ENCODE measurements at regions not wholly inside any gene's neighbourhood (a gene's known extent, or its start where the extent isn't known, plus 50 kb on each side); places are given as distances from the start of the nearest gene placed in this dataset.

DNA sequence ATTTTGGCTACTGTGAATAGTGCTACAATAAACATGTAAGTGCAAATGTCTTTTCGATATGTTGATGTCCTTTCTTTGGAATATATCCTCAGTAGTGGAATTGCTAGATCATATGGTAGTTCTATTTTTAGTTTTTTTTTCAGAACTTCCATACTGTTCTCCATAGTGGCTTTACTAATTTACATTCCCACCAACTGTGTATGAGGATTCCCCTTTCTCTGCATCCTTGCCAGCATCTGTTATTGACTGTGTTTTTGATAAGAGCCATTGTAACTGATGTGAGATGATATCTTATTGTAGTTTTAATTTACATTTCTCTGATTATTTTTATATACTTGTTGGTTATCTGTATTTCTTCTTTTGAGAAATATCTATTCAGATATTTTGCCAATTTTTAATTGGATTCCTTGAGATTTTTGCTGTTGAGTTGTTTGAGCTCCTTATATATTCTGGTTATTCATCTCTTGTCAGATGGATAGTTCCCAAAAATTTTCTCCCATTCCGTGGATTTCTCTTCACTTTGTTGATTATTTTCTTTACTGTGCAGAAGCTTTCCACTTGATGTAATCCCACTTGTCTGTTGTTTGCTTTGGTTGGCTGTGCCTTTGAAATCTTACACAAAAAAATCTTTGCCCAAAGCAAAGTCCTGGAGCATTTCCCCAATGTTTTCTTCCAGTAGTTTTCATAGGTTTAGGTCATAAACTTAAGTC lies 532.3 kb downstream of the PID1 start:
- intact Hi-C loops (cut with micrococcal nuclease) (no loop called here), dilution Hi-C loops (cut with MboI; ENCODE audit: extremely low pct_ligation_motif_present, low sequenced_read_pairs) (no loop called here)
- Histone ChIP-seq H2AFZ (ENCODE audit: low read depth, low read length) (no peak overlapping the region), H3K36me3 (ENCODE audit: control insufficient read depth in 2 of 2, extremely low read depth in 1 of 2, insufficient read depth in 2 of 2, low read length in 2 of 2) (no peaks in the 10 kb centered on the region), H3K4me2 (ENCODE audit: insufficient read depth, low read length) (no peak overlapping the region), H3K9ac (replicated peaks; ENCODE audit: extremely low read depth, insufficient read depth, low read length) (no peak overlapping the region), H3K9me3 (replicated peaks; ENCODE audit: control insufficient read depth, insufficient read depth, low read length) (no peaks in the 10 kb centered on the region), H3K4me1 (ENCODE audit: control insufficient read depth, extremely low read depth, insufficient read depth, low read length) (no peaks in the 10 kb centered on the region), H3K9me1 (replicated peaks; ENCODE audit: control insufficient read depth, extremely low read depth, insufficient read depth, low read length) (no peaks in the 10 kb centered on the region), H3K79me2 (ENCODE audit: control insufficient read depth, insufficient read depth, low read length) (no peaks in the 10 kb centered on the region), H3K4me3 (replicated peaks in 1 of 3; ENCODE audit: insufficient read depth in 1 of 3, low read depth in 1 of 3, low read length in 3 of 3) (no peak overlapping the region), H4K20me1 (replicated peaks; ENCODE audit: control insufficient read depth, extremely low read depth, insufficient read depth, low read length) (no peaks in the 10 kb centered on the region), H3K27ac (ENCODE audit: insufficient read depth, low read depth, low read length) (no peak overlapping the region), H3K27me3 (ENCODE audit: control insufficient read depth in 2 of 2, insufficient read depth in 2 of 2, low read length in 2 of 2) (no peaks in the 10 kb centered on the region)
- TF ChIP-seq JUN (IDR thresholded peaks at IDR 0.05; ENCODE audit: borderline replicate concordance, insufficient read depth, insufficient read length, low read depth) (no peak), GATA2 (IDR thresholded peaks at IDR 0.05; ENCODE audit: insufficient read depth, insufficient read length, low read depth, low read length) (no peak), MYC (IDR thresholded peaks at IDR 0.05; ENCODE audit: low read depth, low read length) (no peak), POLR2AphosphoS5 (IDR thresholded peaks at IDR 0.05; ENCODE audit: insufficient read depth, low read depth, low read length) (no peak), EZH2 (IDR thresholded peaks at IDR 0.05; ENCODE audit: borderline replicate concordance, low read depth, low read length, severe bottlenecking) (no peak), FOS (IDR thresholded peaks at IDR 0.05; ENCODE audit: borderline replicate concordance, insufficient read depth, low read length) (no peak), POLR2A (IDR thresholded peaks at IDR 0.05; ENCODE audit: low read depth, low read length) (no peak)
- no TSS peak for BruUV-seq (replicated peaks)
- CTCF ChIA-PET, result no interaction called here
- DNase-seq (ENCODE audit: low read depth, low spot score) (no peak), FAIRE-seq (no peak)
- POLR2A ChIA-PET, result no interaction called here

DNA sequence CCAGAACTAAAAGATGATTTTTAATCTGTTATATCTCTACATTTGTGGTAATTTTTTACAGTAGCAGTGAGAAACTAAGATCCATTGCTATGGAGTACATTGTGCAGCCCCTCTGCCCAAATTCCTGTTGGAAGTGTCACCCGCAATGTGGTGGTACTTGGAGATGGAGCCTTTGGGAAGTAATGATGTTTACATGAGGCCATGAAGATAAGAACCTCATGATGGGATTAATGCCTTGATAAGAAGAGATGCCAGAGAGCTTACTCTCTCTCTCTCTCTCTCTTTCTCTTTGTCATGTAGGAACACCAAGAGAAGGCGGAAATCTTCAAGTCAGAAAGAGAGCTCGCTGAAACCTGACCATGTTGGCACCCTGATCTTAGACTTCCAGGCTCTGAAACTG lies 535.4 kb downstream of the PID1 start:
- no peak overlapping the region for H3K9ac ChIP-seq (replicated peaks; ENCODE audit: extremely low read depth, insufficient read depth, low read length)
- BruUV-seq (replicated peaks), result no TSS peak
- H3K9me3 ChIP-seq (replicated peaks; ENCODE audit: control insufficient read depth, insufficient read depth, low read length), result no peaks in the 10 kb centered on the region
- DNase-seq (ENCODE audit: low read depth, low spot score) (no peak), FAIRE-seq (no peak)
- intact Hi-C loops (cut with micrococcal nuclease) (no loop called here), dilution Hi-C loops (cut with MboI; ENCODE audit: extremely low pct_ligation_motif_present, low sequenced_read_pairs) (no loop called here)
- no peaks in the 10 kb centered on the region for H3K4me1 ChIP-seq (ENCODE audit: control insufficient read depth, extremely low read depth, insufficient read depth, low read length)
- no peaks in the 10 kb centered on the region for H4K20me1 ChIP-seq (replicated peaks; ENCODE audit: control insufficient read depth, extremely low read depth, insufficient read depth, low read length)
- H3K27me3 ChIP-seq (ENCODE audit: control insufficient read depth in 2 of 2, insufficient read depth in 2 of 2, low read length in 2 of 2), result no peaks in the 10 kb centered on the region
- H3K4me2 ChIP-seq (ENCODE audit: insufficient read depth, low read length), result no peak overlapping the region
- TF ChIP-seq, protein P1, sequence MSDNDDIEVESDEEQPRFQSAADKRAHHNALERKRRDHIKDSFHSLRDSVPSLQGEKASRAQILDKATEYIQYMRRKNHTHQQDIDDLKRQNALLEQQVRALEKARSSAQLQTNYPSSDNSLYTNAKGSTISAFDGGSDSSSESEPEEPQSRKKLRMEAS (IDR thresholded peaks at IDR 0.05; ENCODE audit: insufficient read depth, insufficient read length), result no peak
- no peak for TF ChIP-seq JUN (IDR thresholded peaks at IDR 0.05; ENCODE audit: borderline replicate concordance, insufficient read depth, insufficient read length, low read depth)
- no peak for TF ChIP-seq MYC (IDR thresholded peaks at IDR 0.05; ENCODE audit: low read depth, low read length)
- no peak for TF ChIP-seq EZH2 (IDR thresholded peaks at IDR 0.05; ENCODE audit: borderline replicate concordance, low read depth, low read length, severe bottlenecking)
- TF ChIP-seq POLR2AphosphoS5 (IDR thresholded peaks at IDR 0.05; ENCODE audit: insufficient read depth, low read depth, low read length), result no peak
- TF ChIP-seq FOS (IDR thresholded peaks at IDR 0.05; ENCODE audit: borderline replicate concordance, insufficient read depth, low read length), result no peak
- no peak for TF ChIP-seq POLR2A (IDR thresholded peaks at IDR 0.05; ENCODE audit: low read depth, low read length)
- TF ChIP-seq, protein P2, sequence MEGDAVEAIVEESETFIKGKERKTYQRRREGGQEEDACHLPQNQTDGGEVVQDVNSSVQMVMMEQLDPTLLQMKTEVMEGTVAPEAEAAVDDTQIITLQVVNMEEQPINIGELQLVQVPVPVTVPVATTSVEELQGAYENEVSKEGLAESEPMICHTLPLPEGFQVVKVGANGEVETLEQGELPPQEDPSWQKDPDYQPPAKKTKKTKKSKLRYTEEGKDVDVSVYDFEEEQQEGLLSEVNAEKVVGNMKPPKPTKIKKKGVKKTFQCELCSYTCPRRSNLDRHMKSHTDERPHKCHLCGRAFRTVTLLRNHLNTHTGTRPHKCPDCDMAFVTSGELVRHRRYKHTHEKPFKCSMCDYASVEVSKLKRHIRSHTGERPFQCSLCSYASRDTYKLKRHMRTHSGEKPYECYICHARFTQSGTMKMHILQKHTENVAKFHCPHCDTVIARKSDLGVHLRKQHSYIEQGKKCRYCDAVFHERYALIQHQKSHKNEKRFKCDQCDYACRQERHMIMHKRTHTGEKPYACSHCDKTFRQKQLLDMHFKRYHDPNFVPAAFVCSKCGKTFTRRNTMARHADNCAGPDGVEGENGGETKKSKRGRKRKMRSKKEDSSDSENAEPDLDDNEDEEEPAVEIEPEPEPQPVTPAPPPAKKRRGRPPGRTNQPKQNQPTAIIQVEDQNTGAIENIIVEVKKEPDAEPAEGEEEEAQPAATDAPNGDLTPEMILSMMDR (IDR thresholded peaks at IDR 0.05; ENCODE audit: extremely low read depth in 1 of 2, insufficient read depth in 1 of 2, low read depth in 1 of 2, low read length in 2 of 2), result no peak
- TF ChIP-seq GATA2 (IDR thresholded peaks at IDR 0.05; ENCODE audit: insufficient read depth, insufficient read length, low read depth, low read length), result no peak
- H3K9me1 ChIP-seq (replicated peaks; ENCODE audit: control insufficient read depth, extremely low read depth, insufficient read depth, low read length), result no peaks in the 10 kb centered on the region
- H3K79me2 ChIP-seq (ENCODE audit: control insufficient read depth, insufficient read depth, low read length), result no peaks in the 10 kb centered on the region
- H3K4me3 ChIP-seq (replicated peaks in 1 of 3; ENCODE audit: insufficient read depth in 1 of 3, low read depth in 1 of 3, low read length in 3 of 3), result no peak overlapping the region
- no peak overlapping the region for H3K27ac ChIP-seq (ENCODE audit: insufficient read depth, low read depth, low read length)
- H3K36me3 ChIP-seq (ENCODE audit: control insufficient read depth in 2 of 2, extremely low read depth in 1 of 2, insufficient read depth in 2 of 2, low read length in 2 of 2), result no peaks in the 10 kb centered on the region
- no peak overlapping the region for H2AFZ ChIP-seq (ENCODE audit: low read depth, low read length)
- ChIA-PET POLR2A (no interaction called here), CTCF (no interaction called here)

Data from endothelial cell of umbilical vein (primary cell).